ENCODE measurements at regions not wholly inside any gene's neighbourhood (a gene's known extent, or its start where the extent isn't known, plus 50 kb on each side); places are given as distances from the start of the nearest gene placed in this dataset.

GRCh38 chr14:87443039-87443438 lies 549.9 kb downstream of the GALC start:
- no peak overlapping the region for H3K27ac ChIP-seq (ENCODE audit: extremely low read length, insufficient read depth, low read length)
- H3K4me3 ChIP-seq (replicated peaks in 1 of 3; ENCODE audit: insufficient read depth in 1 of 3, low read depth in 2 of 3, low read length in 3 of 3), result no peak overlapping the region
- H3K4me1 ChIP-seq (ENCODE audit: insufficient read depth, low read length), result no peaks in the 10 kb centered on the region
- in situ Hi-C loops (cut with HindIII; ENCODE audit: extremely low pct_ligation_motif_present, low pct_unique_long_range_greater_than_20kb), result no loop called here
- H3K36me3 ChIP-seq (replicated peaks in 1 of 2; ENCODE audit: control insufficient read depth in 1 of 2, insufficient read depth in 2 of 2, low read length in 2 of 2), result no peaks in the 10 kb centered on the region
- no peaks in the 10 kb centered on the region for H3K79me2 ChIP-seq (ENCODE audit: insufficient read depth, low read length)
- CTCF ChIA-PET (ENCODE audit: low intra/inter-chr PET ratio, low total read pairs), result no interaction called here
- peaks cover 22% of the 10 kb centered on the region for H3K9me3 ChIP-seq (ENCODE audit: low read length)
- no peak for ATAC-seq
- POLR2A ChIA-PET, result no interaction called here
- H4K20me1 ChIP-seq (ENCODE audit: insufficient read depth, low read length), result no peaks in the 10 kb centered on the region
- 5% methylated on average over 1 of the region's 1 CpG for WGBS (ENCODE audit: low lambda C conversion rate)
- intact Hi-C loops (cut with micrococcal nuclease; ENCODE audit: unreplicated experiment), result no loop called here
- H3K27me3 ChIP-seq (ENCODE audit: control insufficient read depth in 1 of 2, insufficient read depth in 2 of 2, low read length in 2 of 2), result no peaks in the 10 kb centered on the region
- no peak for DNase-seq (ENCODE audit: low spot score)
- no peak overlapping the region for H3K4me2 ChIP-seq (ENCODE audit: low read depth, low read length)
- BruUV-seq (replicated peaks), result no TSS peak
- TF ChIP-seq MNT (IDR thresholded peaks at IDR 0.05) (no peak), NFE2 (CRISPR knock-in tag; IDR thresholded peaks at IDR 0.05) (no peak), NR2F6 (IDR thresholded peaks at IDR 0.05) (no peak), NR2F6 (CRISPR knock-in tag; IDR thresholded peaks at IDR 0.05) (no peak), TRIM24 (CRISPR knock-in tag; IDR thresholded peaks at IDR 0.05) (no peak), SALL1 (CRISPR knock-in tag; IDR thresholded peaks at IDR 0.05) (no peak), ZNF484 (CRISPR knock-in tag; IDR thresholded peaks at IDR 0.05; ENCODE audit: borderline replicate concordance, low read depth) (no peak), HOXA7 (CRISPR knock-in tag; IDR thresholded peaks at IDR 0.05) (no peak), RBM22 (optimal IDR thresholded peaks at IDR 0.05; ENCODE audit: low read length) (no peak), ZNF530 (CRISPR knock-in tag; IDR thresholded peaks at IDR 0.05; ENCODE audit: low read depth) (no peak), SCMH1 (CRISPR knock-in tag; IDR thresholded peaks at IDR 0.05; ENCODE audit: borderline replicate concordance) (no peak), ZNF468 (CRISPR knock-in tag; IDR thresholded peaks at IDR 0.05) (no peak), ZNF572 (CRISPR knock-in tag; IDR thresholded peaks at IDR 0.05) (no peak), GATA4 (IDR thresholded peaks at IDR 0.05; ENCODE audit: borderline replicate concordance, low read depth) (no peak), NR0B2 (CRISPR knock-in tag; IDR thresholded peaks at IDR 0.05) (no peak), ZSCAN21 (CRISPR knock-in tag; IDR thresholded peaks at IDR 0.05; ENCODE audit: borderline replicate concordance) (no peak), DPF2 (CRISPR knock-in tag; IDR thresholded peaks at IDR 0.05; ENCODE audit: borderline replicate concordance, low read depth) (no peak), MAFF (IDR thresholded peaks at IDR 0.05; ENCODE audit: low read depth, low read length) (no peak), ZBTB33 (CRISPR knock-in tag; IDR thresholded peaks at IDR 0.05) (no peak)
- FAIRE-seq, result no peak
- H2AFZ ChIP-seq (ENCODE audit: low read length), result no peak overlapping the region
- no peak overlapping the region for H3K9ac ChIP-seq (ENCODE audit: insufficient read depth, low read depth, low read length)
